Fibroblast of lung (primary cell): ENCODE measurements at regions not wholly inside any gene's neighbourhood (a gene's known extent, or its start where the extent isn't known, plus 50 kb on each side); places are given as distances from the start of the nearest gene placed in this dataset.

ENCODE experiments used
- DNase-seq, 2 donors: peaks; one replicate each; pipeline versions ENCODE4 v3.0.0 to v3.0.0-alpha.2; 2010; ENCODE audit warnings: low read depth in 2 of 2
- H2AFZ ChIP-seq: 2 replicates; pipeline ENCODE4 v1.5.1; 2012; ENCODE audit warnings: low read length, control low read depth, inconsistent platforms
- H3K27ac ChIP-seq: 2 replicates; pipeline ENCODE4 v1.5.1; 2011; ENCODE audit warnings: low read length, control low read depth; ENCODE audit not compliant: insufficient read depth
- H3K27me3 ChIP-seq: 2 replicates; pipeline ENCODE4 v1.5.1; 2011; ENCODE audit warnings: mild to moderate bottlenecking, low read length; ENCODE audit not compliant: control insufficient read depth, insufficient read depth
- H3K36me3 ChIP-seq: 2 replicates; pipeline ENCODE4 v1.5.1; 2011; ENCODE audit warnings: low read length; ENCODE audit not compliant: control insufficient read depth, insufficient read depth
- H3K4me1 ChIP-seq: 2 replicates; pipeline ENCODE4 v1.5.1; 2011; ENCODE audit warnings: low read length; ENCODE audit not compliant: control insufficient read depth, insufficient read depth; ENCODE audit errors: extremely low read depth
- H3K4me2 ChIP-seq: 2 replicates; pipeline ENCODE4 v1.5.1; 2011; ENCODE audit warnings: low read length, control low read depth; ENCODE audit not compliant: insufficient read depth; ENCODE audit errors: extremely low read depth
- H3K4me3 ChIP-seq, 4 experiments: fragments of 200-600 bp in 1 of 4; sonication (generic) in 1 of 4; replicated peaks in 1 of 4; 2 replicates each; pipeline ENCODE4 v1.5.1; 2011 to 2016; ENCODE audit warnings: low read length in 4 of 4, low read depth in 3 of 4, mild to moderate bottlenecking in 3 of 4, control low read depth in 2 of 4, inconsistent platforms in 1 of 4, mixed read lengths in 1 of 4; ENCODE audit not compliant: insufficient read depth in 1 of 4; ENCODE audit errors: control extremely low read depth in 1 of 4
- H3K79me2 ChIP-seq: 2 replicates; pipeline ENCODE4 v1.5.1; 2012; ENCODE audit warnings: mild to moderate bottlenecking, low read length, inconsistent platforms; ENCODE audit not compliant: control insufficient read depth, insufficient read depth
- H3K9ac ChIP-seq: 2 replicates; pipeline ENCODE4 v1.5.1; 2011; ENCODE audit warnings: mild to moderate bottlenecking, low read length, control low read depth; ENCODE audit not compliant: insufficient read depth
- H3K9me3 ChIP-seq: 2 replicates; pipeline ENCODE4 v1.5.1; 2012; ENCODE audit warnings: low read depth, low read length; ENCODE audit not compliant: control insufficient read depth, insufficient read depth
- H4K20me1 ChIP-seq: 2 replicates; pipeline ENCODE4 v1.5.1; 2011; ENCODE audit warnings: low read length; ENCODE audit not compliant: control insufficient read depth, insufficient read depth; ENCODE audit errors: extremely low read depth
- EZH2 ChIP-seq: IDR thresholded peaks from 2 replicates; pipeline ENCODE4 v1.5.1; 2012; ENCODE audit warnings: low read length, control low read depth, mild to moderate bottlenecking; ENCODE audit errors: missing control alignments
- TF ChIP-seq, protein P1 (sequence below), 2 donors: IDR thresholded peaks in 1 of 2; conservative IDR thresholded peaks in 1 of 2; 1 replicate in 1 of 2; 2 replicates in 1 of 2; pipeline ENCODE4 v1.5.1; 2011 to 2012; ENCODE audit warnings: low read length in 2 of 2, control low read depth in 1 of 2, inconsistent platforms in 1 of 2, low read depth in 1 of 2, mild to moderate bottlenecking in 1 of 2

GRCh38 chr2:176682278-176682677 lies 413.0 kb downstream of the MTX2 start:
- TF ChIP-seq, protein P1, sequence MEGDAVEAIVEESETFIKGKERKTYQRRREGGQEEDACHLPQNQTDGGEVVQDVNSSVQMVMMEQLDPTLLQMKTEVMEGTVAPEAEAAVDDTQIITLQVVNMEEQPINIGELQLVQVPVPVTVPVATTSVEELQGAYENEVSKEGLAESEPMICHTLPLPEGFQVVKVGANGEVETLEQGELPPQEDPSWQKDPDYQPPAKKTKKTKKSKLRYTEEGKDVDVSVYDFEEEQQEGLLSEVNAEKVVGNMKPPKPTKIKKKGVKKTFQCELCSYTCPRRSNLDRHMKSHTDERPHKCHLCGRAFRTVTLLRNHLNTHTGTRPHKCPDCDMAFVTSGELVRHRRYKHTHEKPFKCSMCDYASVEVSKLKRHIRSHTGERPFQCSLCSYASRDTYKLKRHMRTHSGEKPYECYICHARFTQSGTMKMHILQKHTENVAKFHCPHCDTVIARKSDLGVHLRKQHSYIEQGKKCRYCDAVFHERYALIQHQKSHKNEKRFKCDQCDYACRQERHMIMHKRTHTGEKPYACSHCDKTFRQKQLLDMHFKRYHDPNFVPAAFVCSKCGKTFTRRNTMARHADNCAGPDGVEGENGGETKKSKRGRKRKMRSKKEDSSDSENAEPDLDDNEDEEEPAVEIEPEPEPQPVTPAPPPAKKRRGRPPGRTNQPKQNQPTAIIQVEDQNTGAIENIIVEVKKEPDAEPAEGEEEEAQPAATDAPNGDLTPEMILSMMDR (conservative IDR thresholded peaks at IDR 0.05 in 1 of 2, IDR thresholded peaks at IDR 0.05 in 1 of 2; ENCODE audit: low read depth in 1 of 2, low read length in 2 of 2) = no peak
- TF ChIP-seq EZH2 = no peak
- no peaks in the 10 kb centered on the region for H3K4me1 ChIP-seq
- H3K4me3 ChIP-seq = no peak overlapping the region
- DNase-seq = peak in 1 of 2 donors; percentile 41
- H3K9ac ChIP-seq = no peak overlapping the region
- H4K20me1 ChIP-seq = no peaks in the 10 kb centered on the region
- H3K79me2 ChIP-seq = no peaks in the 10 kb centered on the region
- no peaks in the 10 kb centered on the region for H3K9me3 ChIP-seq
- no peak overlapping the region for H2AFZ ChIP-seq
- no peak overlapping the region for H3K27ac ChIP-seq
- no peak overlapping the region for H3K4me2 ChIP-seq
- no peaks in the 10 kb centered on the region for H3K36me3 ChIP-seq
- H3K27me3 ChIP-seq = no peaks in the 10 kb centered on the region

DNA sequence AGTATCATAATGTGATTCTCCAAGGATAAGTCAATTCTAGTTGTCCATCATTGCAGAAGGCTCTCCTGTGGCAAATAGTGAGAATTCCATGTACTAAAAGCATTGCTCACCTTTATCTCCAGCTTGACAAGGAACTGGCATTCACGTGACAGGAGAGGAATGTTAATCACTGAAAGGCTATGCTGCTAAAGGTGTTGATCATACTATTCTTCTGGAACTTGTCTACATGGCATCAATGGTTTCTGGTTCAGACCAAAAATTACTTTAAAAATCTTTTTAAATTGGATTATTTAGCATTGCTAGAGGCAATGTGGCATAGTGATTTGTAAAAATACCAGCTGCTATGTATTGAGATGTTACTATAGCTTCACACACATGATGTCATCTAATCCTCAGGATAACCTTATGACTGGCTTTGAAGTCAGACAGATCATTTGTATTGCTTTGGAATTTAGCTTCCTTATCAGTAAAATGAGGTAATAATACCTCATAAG lies 414.4 kb downstream of the MTX2 start:
- no peaks in the 10 kb centered on the region for H4K20me1 ChIP-seq
- no peak for TF ChIP-seq EZH2
- TF ChIP-seq, protein P1 (conservative IDR thresholded peaks at IDR 0.05 in 1 of 2, IDR thresholded peaks at IDR 0.05 in 1 of 2; ENCODE audit: low read depth in 1 of 2, low read length in 2 of 2) = no peak

GRCh38 chr2:176685908-176686307 lies 416.7 kb downstream of the MTX2 start:
- no peak overlapping the region for H3K4me2 ChIP-seq
- TF ChIP-seq, protein P1 (conservative IDR thresholded peaks at IDR 0.05 in 1 of 2, IDR thresholded peaks at IDR 0.05 in 1 of 2; ENCODE audit: low read depth in 1 of 2, low read length in 2 of 2) = no peak
- no peak for TF ChIP-seq EZH2
- H3K27me3 ChIP-seq = no peaks in the 10 kb centered on the region
- H3K9me3 ChIP-seq = no peaks in the 10 kb centered on the region
- no peaks in the 10 kb centered on the region for H3K36me3 ChIP-seq
- no peaks in the 10 kb centered on the region for H3K4me1 ChIP-seq
- H2AFZ ChIP-seq = no peak overlapping the region
- no peak overlapping the region for H3K27ac ChIP-seq
- H4K20me1 ChIP-seq = no peaks in the 10 kb centered on the region
- no peaks in the 10 kb centered on the region for H3K79me2 ChIP-seq
- H3K4me3 ChIP-seq = no peak overlapping the region
- no peak for DNase-seq
- H3K9ac ChIP-seq = no peak overlapping the region

More for the DNA sequence above, 414.4 kb downstream of the MTX2 start:
- no peak overlapping the region for H3K9ac ChIP-seq
- no peaks in the 10 kb centered on the region for H3K27me3 ChIP-seq
- no peak overlapping the region for H3K27ac ChIP-seq
- no peaks in the 10 kb centered on the region for H3K4me1 ChIP-seq
- no peak for DNase-seq
- H3K4me3 ChIP-seq = no peak overlapping the region
- H3K9me3 ChIP-seq = no peaks in the 10 kb centered on the region
- no peaks in the 10 kb centered on the region for H3K36me3 ChIP-seq
- no peaks in the 10 kb centered on the region for H3K79me2 ChIP-seq
- H3K4me2 ChIP-seq = no peak overlapping the region
- H2AFZ ChIP-seq = no peak overlapping the region
